HEK293 (cell line): ENCODE measurements at regions not wholly inside any gene's neighbourhood (a gene's known extent, or its start where the extent isn't known, plus 50 kb on each side); places are given as distances from the start of the nearest gene placed in this dataset.

Experiments used
- EGR2 ChIP-seq: fragments of 450-650 bp; formaldehyde crosslinking; IDR thresholded peaks from 2 replicates; pipeline ENCODE4 v1.5.1; 2016; ENCODE audit warnings: low read depth, missing biosample characterization, missing genetic modification characterization
- KLF8 ChIP-seq: fragments of 450-650 bp; formaldehyde crosslinking; IDR thresholded peaks from 2 replicates; pipeline ENCODE4 v1.5.1; 2016; ENCODE audit warnings: missing biosample characterization, missing genetic modification characterization
- REST ChIP-seq: fragments of 450-650 bp; formaldehyde crosslinking; IDR thresholded peaks from 2 replicates; pipeline ENCODE4 v1.5.1; 2016; ENCODE audit warnings: missing biosample characterization, missing genetic modification characterization
- SETDB1 ChIP-seq: IDR thresholded peaks from one replicate; pipeline ENCODE4 v1.6.1; 2017; ENCODE audit warnings: mild to moderate bottlenecking, low read length, moderate library complexity, mixed read lengths; ENCODE audit not compliant: insufficient read length
- ZNF114 ChIP-seq: fragments of 450-650 bp; formaldehyde crosslinking; IDR thresholded peaks from 2 replicates; pipeline ENCODE4 v1.5.0; 2017; ENCODE audit warnings: missing biosample characterization, missing genetic modification characterization
- ZNF140 ChIP-seq: fragments of 450-650 bp; formaldehyde crosslinking; IDR thresholded peaks from 2 replicates; pipeline ENCODE4 v1.5.1; 2016; ENCODE audit warnings: missing biosample characterization, missing genetic modification characterization
- ZNF18 ChIP-seq: fragments of 450-650 bp; formaldehyde crosslinking; IDR thresholded peaks from 2 replicates; pipeline ENCODE4 v1.5.1; 2016; ENCODE audit warnings: missing biosample characterization, missing genetic modification characterization
- ZNF19 ChIP-seq: fragments of 450-650 bp; formaldehyde crosslinking; IDR thresholded peaks from 2 replicates; pipeline ENCODE4; 2016; ENCODE audit warnings: missing biosample characterization, missing genetic modification characterization, low read depth
- ZNF214 ChIP-seq: fragments of 450-650 bp; formaldehyde crosslinking; IDR thresholded peaks from 2 replicates; pipeline ENCODE4 v1.5.1; 2017; ENCODE audit warnings: missing biosample characterization, mild to moderate bottlenecking, missing genetic modification characterization, borderline replicate concordance
- ZNF223 ChIP-seq: fragments of 450-650 bp; formaldehyde crosslinking; IDR thresholded peaks from 2 replicates; pipeline ENCODE4 v1.5.1; 2016; ENCODE audit warnings: missing biosample characterization, missing genetic modification characterization
- ZNF274 ChIP-seq, 2 experiments: fragments of 200-500 bp in 1 of 2; fragments of 450-650 bp in 1 of 2; sonication (Bioruptor generic) in 1 of 2; formaldehyde crosslinking in 1 of 2; IDR thresholded peaks; 2 replicates each; pipeline versions ENCODE4 v1.5.1 to v1.6.1; 2014 to 2016; ENCODE audit warnings: borderline replicate concordance in 1 of 2, inconsistent platforms in 1 of 2, low read length in 1 of 2, missing biosample characterization in 1 of 2, missing genetic modification characterization in 1 of 2
- ZNF280C ChIP-seq: fragments of 450-650 bp; formaldehyde crosslinking; IDR thresholded peaks from 2 replicates; pipeline ENCODE4 v1.5.1; 2016; ENCODE audit warnings: missing biosample characterization, missing genetic modification characterization
- ZNF621 ChIP-seq: fragments of 450-650 bp; formaldehyde crosslinking; IDR thresholded peaks from 2 replicates; pipeline ENCODE4 v1.5.1; 2017; ENCODE audit warnings: missing biosample characterization, missing genetic modification characterization
- ZNF747 ChIP-seq: fragments of 450-650 bp; formaldehyde crosslinking; IDR thresholded peaks from 2 replicates; pipeline ENCODE4 v1.5.1; 2016; ENCODE audit warnings: missing biosample characterization, missing genetic modification characterization
- ZNF768 ChIP-seq: fragments of 450-650 bp; formaldehyde crosslinking; IDR thresholded peaks from 2 replicates; pipeline ENCODE4 v1.5.1; 2018; ENCODE audit warnings: missing biosample characterization, mild to moderate bottlenecking, missing genetic modification characterization
- ZSCAN30 ChIP-seq: fragments of 450-650 bp; IDR thresholded peaks from 2 replicates; pipeline ENCODE4 v1.5.1; 2018; ENCODE audit warnings: missing biosample characterization, mild to moderate bottlenecking, missing genetic modification characterization, moderate library complexity
- TF ChIP-seq, protein P1 (sequence below): fragments of 450-650 bp; formaldehyde crosslinking; IDR thresholded peaks from 2 replicates; pipeline ENCODE4 v1.5.1; 2017; ENCODE audit warnings: missing biosample characterization, missing genetic modification characterization
- TF ChIP-seq, protein P2 (sequence below): fragments of 450-650 bp; formaldehyde crosslinking; IDR thresholded peaks from 2 replicates; pipeline ENCODE4 v1.5.1; 2016; ENCODE audit warnings: missing biosample characterization, missing genetic modification characterization
- TF ChIP-seq, protein P3 (sequence below): fragments of 450-650 bp; formaldehyde crosslinking; IDR thresholded peaks from 2 replicates; pipeline ENCODE4 v1.5.1; 2016; ENCODE audit warnings: missing biosample characterization, missing genetic modification characterization, borderline replicate concordance
- TF ChIP-seq, protein P4 (sequence below): fragments of 450-650 bp; formaldehyde crosslinking; IDR thresholded peaks from 2 replicates; pipeline ENCODE4 v1.5.1; 2016; ENCODE audit warnings: missing biosample characterization, missing genetic modification characterization

DNA sequence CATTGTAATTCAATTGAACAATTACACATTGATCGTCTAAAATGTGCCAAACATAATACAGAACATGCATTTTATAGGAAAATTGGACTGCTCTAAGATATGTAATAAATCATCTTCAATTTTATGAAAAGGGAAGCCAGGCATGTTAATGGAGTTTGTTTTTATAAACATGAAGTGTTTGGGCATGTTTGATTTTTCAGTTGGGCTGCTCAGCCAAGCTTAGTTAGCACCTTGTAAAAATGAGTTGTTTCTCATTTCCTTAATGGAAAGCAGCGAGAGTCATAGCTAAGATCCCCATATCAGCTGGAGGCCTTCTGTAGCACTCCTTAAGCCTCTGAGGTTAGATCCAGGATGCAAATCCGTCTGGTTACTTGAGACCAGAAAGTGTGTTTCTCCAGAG lies 422.3 kb downstream of the SPRY2 start (continued):
- TF ChIP-seq ZNF214 (no peak), ZSCAN30 (tag by site-specific recombination) (peak; percentile 80; the same call in 1 of the 2 replicates), ZNF747 (no peak), REST (no peak), ZNF114 (tag by site-specific recombination) (no peak), EGR2 (tag by site-specific recombination) (no peak), ZNF18 (peak; percentile 90), ZNF223 (tag by site-specific recombination) (no peak), ZNF280C (tag by site-specific recombination) (no peak), KLF8 (0 out of 2 replicates have a peak, but pooled peaks have one; percentile 33), ZNF19 (tag by site-specific recombination) (no peak), ZNF274 (IDR thresholded peaks at IDR 0.05; ENCODE audit: low read length) (no peak), ZNF274 (tag by site-specific recombination; IDR thresholded peaks at IDR 0.05; ENCODE audit: borderline replicate concordance) (no peak), ZNF768 (tag by site-specific recombination) (no peak), ZNF140 (no peak), ZNF621 (tag by site-specific recombination) (no peak), SETDB1 (no peak)
- TF ChIP-seq, protein P1, sequence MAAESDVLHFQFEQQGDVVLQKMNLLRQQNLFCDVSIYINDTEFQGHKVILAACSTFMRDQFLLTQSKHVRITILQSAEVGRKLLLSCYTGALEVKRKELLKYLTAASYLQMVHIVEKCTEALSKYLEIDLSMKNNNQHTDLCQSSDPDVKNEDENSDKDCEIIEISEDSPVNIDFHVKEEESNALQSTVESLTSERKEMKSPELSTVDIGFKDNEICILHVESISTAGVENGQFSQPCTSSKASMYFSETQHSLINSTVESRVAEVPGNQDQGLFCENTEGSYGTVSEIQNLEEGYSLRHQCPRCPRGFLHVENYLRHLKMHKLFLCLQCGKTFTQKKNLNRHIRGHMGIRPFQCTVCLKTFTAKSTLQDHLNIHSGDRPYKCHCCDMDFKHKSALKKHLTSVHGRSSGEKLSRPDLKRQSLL (tag by site-specific recombination): peak; percentile 48; the same call in 1 of the 2 replicates
- TF ChIP-seq, protein P2, sequence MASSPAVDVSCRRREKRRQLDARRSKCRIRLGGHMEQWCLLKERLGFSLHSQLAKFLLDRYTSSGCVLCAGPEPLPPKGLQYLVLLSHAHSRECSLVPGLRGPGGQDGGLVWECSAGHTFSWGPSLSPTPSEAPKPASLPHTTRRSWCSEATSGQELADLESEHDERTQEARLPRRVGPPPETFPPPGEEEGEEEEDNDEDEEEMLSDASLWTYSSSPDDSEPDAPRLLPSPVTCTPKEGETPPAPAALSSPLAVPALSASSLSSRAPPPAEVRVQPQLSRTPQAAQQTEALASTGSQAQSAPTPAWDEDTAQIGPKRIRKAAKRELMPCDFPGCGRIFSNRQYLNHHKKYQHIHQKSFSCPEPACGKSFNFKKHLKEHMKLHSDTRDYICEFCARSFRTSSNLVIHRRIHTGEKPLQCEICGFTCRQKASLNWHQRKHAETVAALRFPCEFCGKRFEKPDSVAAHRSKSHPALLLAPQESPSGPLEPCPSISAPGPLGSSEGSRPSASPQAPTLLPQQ (tag by site-specific recombination): no peak
- TF ChIP-seq, protein P3, sequence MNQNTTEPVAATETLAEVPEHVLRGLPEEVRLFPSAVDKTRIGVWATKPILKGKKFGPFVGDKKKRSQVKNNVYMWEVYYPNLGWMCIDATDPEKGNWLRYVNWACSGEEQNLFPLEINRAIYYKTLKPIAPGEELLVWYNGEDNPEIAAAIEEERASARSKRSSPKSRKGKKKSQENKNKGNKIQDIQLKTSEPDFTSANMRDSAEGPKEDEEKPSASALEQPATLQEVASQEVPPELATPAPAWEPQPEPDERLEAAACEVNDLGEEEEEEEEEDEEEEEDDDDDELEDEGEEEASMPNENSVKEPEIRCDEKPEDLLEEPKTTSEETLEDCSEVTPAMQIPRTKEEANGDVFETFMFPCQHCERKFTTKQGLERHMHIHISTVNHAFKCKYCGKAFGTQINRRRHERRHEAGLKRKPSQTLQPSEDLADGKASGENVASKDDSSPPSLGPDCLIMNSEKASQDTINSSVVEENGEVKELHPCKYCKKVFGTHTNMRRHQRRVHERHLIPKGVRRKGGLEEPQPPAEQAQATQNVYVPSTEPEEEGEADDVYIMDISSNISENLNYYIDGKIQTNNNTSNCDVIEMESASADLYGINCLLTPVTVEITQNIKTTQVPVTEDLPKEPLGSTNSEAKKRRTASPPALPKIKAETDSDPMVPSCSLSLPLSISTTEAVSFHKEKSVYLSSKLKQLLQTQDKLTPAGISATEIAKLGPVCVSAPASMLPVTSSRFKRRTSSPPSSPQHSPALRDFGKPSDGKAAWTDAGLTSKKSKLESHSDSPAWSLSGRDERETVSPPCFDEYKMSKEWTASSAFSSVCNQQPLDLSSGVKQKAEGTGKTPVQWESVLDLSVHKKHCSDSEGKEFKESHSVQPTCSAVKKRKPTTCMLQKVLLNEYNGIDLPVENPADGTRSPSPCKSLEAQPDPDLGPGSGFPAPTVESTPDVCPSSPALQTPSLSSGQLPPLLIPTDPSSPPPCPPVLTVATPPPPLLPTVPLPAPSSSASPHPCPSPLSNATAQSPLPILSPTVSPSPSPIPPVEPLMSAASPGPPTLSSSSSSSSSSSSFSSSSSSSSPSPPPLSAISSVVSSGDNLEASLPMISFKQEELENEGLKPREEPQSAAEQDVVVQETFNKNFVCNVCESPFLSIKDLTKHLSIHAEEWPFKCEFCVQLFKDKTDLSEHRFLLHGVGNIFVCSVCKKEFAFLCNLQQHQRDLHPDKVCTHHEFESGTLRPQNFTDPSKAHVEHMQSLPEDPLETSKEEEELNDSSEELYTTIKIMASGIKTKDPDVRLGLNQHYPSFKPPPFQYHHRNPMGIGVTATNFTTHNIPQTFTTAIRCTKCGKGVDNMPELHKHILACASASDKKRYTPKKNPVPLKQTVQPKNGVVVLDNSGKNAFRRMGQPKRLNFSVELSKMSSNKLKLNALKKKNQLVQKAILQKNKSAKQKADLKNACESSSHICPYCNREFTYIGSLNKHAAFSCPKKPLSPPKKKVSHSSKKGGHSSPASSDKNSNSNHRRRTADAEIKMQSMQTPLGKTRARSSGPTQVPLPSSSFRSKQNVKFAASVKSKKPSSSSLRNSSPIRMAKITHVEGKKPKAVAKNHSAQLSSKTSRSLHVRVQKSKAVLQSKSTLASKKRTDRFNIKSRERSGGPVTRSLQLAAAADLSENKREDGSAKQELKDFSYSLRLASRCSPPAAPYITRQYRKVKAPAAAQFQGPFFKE: no peak
- TF ChIP-seq, protein P4, sequence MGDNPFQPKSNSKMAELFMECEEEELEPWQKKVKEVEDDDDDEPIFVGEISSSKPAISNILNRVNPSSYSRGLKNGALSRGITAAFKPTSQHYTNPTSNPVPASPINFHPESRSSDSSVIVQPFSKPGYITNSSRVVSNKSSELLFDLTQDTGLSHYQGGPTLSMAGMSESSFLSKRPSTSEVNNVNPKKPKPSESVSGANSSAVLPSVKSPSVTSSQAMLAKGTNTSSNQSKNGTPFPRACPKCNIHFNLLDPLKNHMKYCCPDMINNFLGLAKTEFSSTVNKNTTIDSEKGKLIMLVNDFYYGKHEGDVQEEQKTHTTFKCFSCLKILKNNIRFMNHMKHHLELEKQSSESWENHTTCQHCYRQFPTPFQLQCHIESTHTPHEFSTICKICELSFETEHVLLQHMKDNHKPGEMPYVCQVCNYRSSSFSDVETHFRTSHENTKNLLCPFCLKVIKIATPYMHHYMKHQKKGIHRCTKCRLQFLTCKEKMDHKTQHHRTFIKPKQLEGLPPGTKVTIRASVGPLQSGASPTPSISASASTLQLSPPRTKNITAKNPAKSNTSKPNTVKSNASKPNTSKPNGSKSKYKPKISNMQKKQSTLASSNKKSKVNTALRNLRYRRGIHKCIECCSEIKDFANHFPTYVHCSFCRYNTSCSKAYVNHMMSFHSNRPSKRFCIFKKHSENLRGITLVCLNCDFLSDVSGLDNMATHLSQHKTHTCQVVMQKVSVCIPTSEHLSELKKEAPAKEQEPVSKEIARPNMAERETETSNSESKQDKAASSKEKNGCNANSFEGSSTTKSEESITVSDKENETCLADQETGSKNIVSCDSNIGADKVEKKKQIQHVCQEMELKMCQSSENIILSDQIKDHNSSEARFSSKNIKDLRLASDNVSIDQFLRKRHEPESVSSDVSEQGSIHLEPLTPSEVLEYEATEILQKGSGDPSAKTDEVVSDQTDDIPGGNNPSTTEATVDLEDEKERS: no peak
